Omental fat pad (tissue), 3 donors: ENCODE measurements at regions not wholly inside any gene's neighbourhood (a gene's known extent, or its start where the extent isn't known, plus 50 kb on each side); places are given as distances from the start of the nearest gene placed in this dataset.

ENCODE experiments used
- ATAC-seq: fragments of 150-250 bp; one replicate; pipeline ENCODE4 v1.9.1; 2016; ENCODE audit warnings: mild to moderate bottlenecking, moderate library complexity; ENCODE audit not compliant: low FRiP score
- DNase-seq: peaks from one replicate; pipeline ENCODE4 v3.0.0-alpha.2; 2019; ENCODE audit warnings: low spot score
- CTCF ChIP-seq, 3 donors: fragments of 450-650 bp; IDR thresholded peaks; one replicate each; pipeline ENCODE4 v1.5.1; 2016 to 2017; ENCODE audit warnings: antibody characterized with exemption in 3 of 3, mild to moderate bottlenecking in 3 of 3, moderate library complexity in 2 of 3

DNA sequence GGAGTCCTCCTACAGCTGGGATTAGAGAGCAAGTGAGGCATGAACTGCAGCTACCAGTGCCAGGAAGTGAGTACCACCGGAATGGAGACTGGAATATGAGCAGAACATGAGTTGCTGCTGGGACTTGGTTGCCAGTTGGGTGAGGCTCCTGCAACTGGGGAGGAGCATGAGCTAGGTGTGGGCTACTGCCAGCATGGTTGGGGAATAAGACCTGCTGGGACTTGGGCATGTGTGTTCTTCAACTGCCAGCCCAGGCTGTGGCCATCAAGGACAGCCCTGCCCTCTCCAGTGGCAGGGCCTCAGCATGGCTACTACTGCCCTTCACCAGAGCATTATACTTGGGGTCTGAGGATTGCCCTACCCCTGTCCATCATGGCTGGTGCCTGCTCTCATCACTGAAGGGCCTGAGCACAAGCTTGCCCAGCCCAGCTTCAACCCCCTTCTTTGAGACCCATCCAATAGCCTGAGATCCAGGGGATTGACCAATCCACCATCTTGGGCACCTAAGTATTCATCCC, 665.0 kb downstream of the ELAVL2 start:
- ATAC-seq (no peak), DNase-seq (no peak)
- no peak for TF ChIP-seq CTCF (IDR thresholded peaks at IDR 0.05)

- TF ChIP-seq CTCF (IDR thresholded peaks at IDR 0.05) = no peak
- no peak for DNase-seq
- ATAC-seq = no peak
Observed at GRCh38 chr9:23162789-23163188, 663.3 kb downstream of the ELAVL2 start.

- ATAC-seq (no peak), DNase-seq (no peak)
- TF ChIP-seq CTCF (IDR thresholded peaks at IDR 0.05) = no peak
Observed at GRCh38 chr9:23171479-23171878, 654.6 kb downstream of the ELAVL2 start.

GRCh38 chr9:23172206-23172605, 653.8 kb downstream of the ELAVL2 start:
- DNase-seq (no peak), ATAC-seq (no peak)
- TF ChIP-seq CTCF (IDR thresholded peaks at IDR 0.05) = no peak

DNA sequence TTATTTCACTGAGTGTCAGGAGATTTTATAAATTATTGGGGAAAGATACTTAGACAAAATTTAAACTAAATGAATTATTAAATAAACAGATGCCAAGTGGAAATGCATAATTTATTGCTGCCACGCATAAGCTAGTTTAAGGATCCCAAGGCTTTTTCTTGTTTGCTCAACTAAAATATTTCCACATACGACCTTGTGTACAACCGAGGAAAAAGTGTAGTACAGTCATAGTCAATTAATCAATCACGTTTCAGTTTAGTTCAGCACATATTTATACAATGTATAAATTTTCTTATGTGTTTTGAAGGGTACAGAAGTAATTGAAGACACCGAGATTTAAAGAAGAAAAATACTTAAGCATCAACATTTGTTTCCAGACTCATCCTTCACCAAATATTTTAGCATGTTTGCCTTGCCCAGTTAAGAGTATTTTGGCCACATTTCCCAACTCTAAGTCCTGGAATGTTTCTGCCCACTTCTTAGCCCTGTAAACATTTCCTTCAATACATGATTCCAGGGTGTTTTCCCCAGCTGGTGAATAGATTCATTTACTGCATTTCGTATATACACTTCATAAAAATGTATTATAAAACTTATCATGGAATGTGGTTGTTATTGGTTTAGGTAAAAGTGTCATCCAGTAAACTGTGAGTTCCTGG, 652.9 kb downstream of the ELAVL2 start:
- ATAC-seq (peak; percentile 45), DNase-seq (no peak)
- TF ChIP-seq CTCF (IDR thresholded peaks at IDR 0.05) = no peak

DNA sequence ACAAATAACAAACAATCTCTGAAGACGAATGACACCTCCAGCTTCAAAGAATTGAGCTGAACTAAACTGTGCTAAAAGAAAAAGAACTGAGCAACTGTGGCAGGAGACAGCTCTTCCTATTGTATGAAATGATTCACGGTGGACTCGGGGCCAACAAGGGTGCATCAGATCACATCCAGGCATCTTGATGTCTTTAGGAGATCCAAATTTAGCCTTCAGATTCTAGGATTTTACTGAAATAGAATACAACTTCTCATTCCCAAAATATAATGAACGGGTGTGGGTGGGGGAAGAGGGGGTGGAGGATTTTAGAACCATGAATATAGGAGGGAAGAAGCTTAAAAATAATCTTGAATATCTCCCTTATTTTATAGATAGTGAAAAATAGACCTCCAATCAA, 631.8 kb downstream of the ELAVL2 start:
- TF ChIP-seq CTCF (IDR thresholded peaks at IDR 0.05) = no peak
- DNase-seq = no peak
- ATAC-seq = no peak

DNA sequence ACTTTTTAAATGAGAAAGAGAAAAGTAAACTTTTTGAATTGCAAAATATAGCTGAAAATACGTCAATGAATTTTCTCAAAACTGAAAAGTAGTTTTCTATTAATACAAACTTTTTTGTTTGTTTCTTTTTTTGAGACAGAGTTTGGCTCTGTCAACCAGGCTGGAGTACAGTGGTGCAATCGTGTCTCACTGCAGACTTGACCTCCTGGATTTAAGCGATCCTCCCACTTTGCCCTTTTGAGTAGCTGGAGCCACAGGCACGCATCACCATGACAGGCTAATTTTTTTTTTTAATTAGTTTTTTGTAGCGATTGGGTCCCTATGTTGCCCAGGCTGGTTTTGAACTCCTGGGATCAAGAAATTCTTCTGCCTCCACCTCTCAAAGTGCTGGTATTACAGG, 610.4 kb downstream of the ELAVL2 start:
- ATAC-seq (no peak), DNase-seq (no peak)
- no peak for TF ChIP-seq CTCF (IDR thresholded peaks at IDR 0.05)
